K562 (cell line): ENCODE measurements at regions not wholly inside any gene's neighbourhood (a gene's known extent, or its start where the extent isn't known, plus 50 kb on each side); places are given as distances from the start of the nearest gene placed in this dataset.

Source experiments
- ATAC-seq: fragments of 200-7000 bp; cut with Tn5 transposase; 3 replicates; pipeline ENCODE4 v1.9.1; 2020; ENCODE audit warnings: moderate library complexity
- BruUV-seq: library from RNA; stranded (reverse); fragments of 400-500 nt; replicated peaks from 2 replicates; lab custom pipeline; 2021; lab: Mats Ljungman, UMichigan
- CTCF ChIA-PET: fragments of 300-600 bp; formaldehyde crosslinking; extraction: SDS; loops from one replicate; lab custom pipeline; 2021; ENCODE audit warnings: low intra/inter-chr PET ratio; lab: Yijun Ruan, JAX
- POLR2A ChIA-PET: fragments of 300-600, 350-650 bp; sonication (Branson Sonifier 250); formaldehyde crosslinking; extraction: SDS; loops from one replicate; lab custom pipeline; 2021; ENCODE audit warnings: antibody characterized with exemption, inconsistent platforms; lab: Yijun Ruan, JAX
- DNase-seq, 4 experiments: peaks; one replicate each; pipeline versions ENCODE4 v3.0.0 to v3.0.0-alpha.2; 2011 to 2018; ENCODE audit warnings: low spot score in 3 of 4, mixed read lengths in 3 of 4; ENCODE audit errors: extremely low read depth in 1 of 4
- FAIRE-seq: peaks from 2 replicates; lab custom pipeline; 2011; peaks lifted over from hg19 to GRCh38; lab: Jason Lieb, UNC
- H2AFZ ChIP-seq: 2 replicates; pipeline ENCODE4 v1.6.0; 2011; ENCODE audit warnings: low read depth, low read length, control low read depth, inconsistent platforms
- H3K27ac ChIP-seq: fragments of 200-600 bp; 3 replicates; pipeline ENCODE4 v1.8.0; 2011; ENCODE audit warnings: low read depth, mild to moderate bottlenecking, control low read depth, inconsistent platforms, low read length, moderate library complexity, mixed read lengths; ENCODE audit errors: extremely low read depth
- H3K27me3 ChIP-seq, 2 experiments: fragments of 300-600 bp in 1 of 2; 2 replicates in 1 of 2; 3 replicates in 1 of 2; pipeline versions ENCODE4 v1.6.0 to v1.8.0; 2011; ENCODE audit warnings: inconsistent platforms in 2 of 2, low read length in 2 of 2, mild to moderate bottlenecking in 1 of 2, mixed read lengths in 1 of 2, moderate library complexity in 1 of 2; ENCODE audit not compliant: control insufficient read depth in 2 of 2, insufficient read depth in 2 of 2
- H3K36me3 ChIP-seq: fragments of 300-600 bp; 3 replicates; pipeline ENCODE4 v1.8.0; 2011; ENCODE audit warnings: mild to moderate bottlenecking, low read length, inconsistent platforms; ENCODE audit not compliant: control insufficient read depth, insufficient read depth
- H3K4me1 ChIP-seq, 2 experiments: fragments of 200-600 bp in 1 of 2; replicated peaks in 1 of 2; 2 replicates in 1 of 2; 3 replicates in 1 of 2; pipeline versions ENCODE4 v1.5.1 to v1.8.0; 2011; ENCODE audit warnings: inconsistent platforms in 2 of 2, low read length in 2 of 2, mild to moderate bottlenecking in 1 of 2, mixed read lengths in 1 of 2, moderate library complexity in 1 of 2; ENCODE audit not compliant: control insufficient read depth in 2 of 2, insufficient read depth in 2 of 2
- H3K4me2 ChIP-seq: 2 replicates; pipeline ENCODE4 v1.6.1; 2011; ENCODE audit warnings: low read length, control low read depth, inconsistent platforms, mixed read lengths; ENCODE audit not compliant: insufficient read depth
- H3K4me3 ChIP-seq: fragments of 200-600 bp; sonication (generic), shearing (Covaris generic); 2 replicates; pipeline ENCODE4 v1.5.1; 2016; ENCODE audit warnings: control low read depth, inconsistent platforms
- H3K79me2 ChIP-seq: fragments of 200-600 bp; 3 replicates; pipeline ENCODE4 v1.8.0; 2011; ENCODE audit warnings: low read length, inconsistent platforms; ENCODE audit not compliant: control insufficient read depth, insufficient read depth
- H3K9ac ChIP-seq, 2 experiments: 2 replicates each; pipeline versions ENCODE4 v1.6.0 to v1.6.1; 2011; ENCODE audit warnings: low read depth in 2 of 2, low read length in 2 of 2, control low read depth in 1 of 2, inconsistent platforms in 1 of 2, mild to moderate bottlenecking in 1 of 2, mixed read lengths in 1 of 2; ENCODE audit not compliant: insufficient read depth in 1 of 2
- H3K9me1 ChIP-seq: one replicate; pipeline ENCODE4 v1.6.0; 2011; ENCODE audit warnings: inconsistent platforms, mild to moderate bottlenecking, low read length, moderate library complexity; ENCODE audit not compliant: control insufficient read depth, insufficient read depth
- H3K9me3 ChIP-seq: replicated peaks from 2 replicates; pipeline ENCODE4 v1.5.1; 2011; ENCODE audit warnings: low read depth, low read length, inconsistent platforms; ENCODE audit not compliant: control insufficient read depth, insufficient read depth
- H4K20me1 ChIP-seq: replicated peaks from 2 replicates; pipeline ENCODE4 v1.6.1; 2011; ENCODE audit warnings: low read length, inconsistent platforms, mixed read lengths; ENCODE audit not compliant: control insufficient read depth, insufficient read depth
- AFF4 ChIP-seq: sonication (generic); formaldehyde crosslinking; IDR thresholded peaks from 2 replicates; pipeline ENCODE4 v1.8.0; 2023; ENCODE audit warnings: mild to moderate bottlenecking, missing genetic modification reagents
- CEBPZ ChIP-seq: fragments of 150-350 bp; IDR thresholded peaks from 2 replicates; pipeline ENCODE4 v1.6.1; 2014; ENCODE audit warnings: low read depth, mild to moderate bottlenecking, low read length, borderline replicate concordance
- EP400 ChIP-seq: fragments of 450-650 bp; IDR thresholded peaks from 2 replicates; pipeline ENCODE4 v1.6.1; 2017; ENCODE audit warnings: antibody characterized with exemption, mild to moderate bottlenecking, moderate library complexity
- GABPA ChIP-seq: fragments of 200-800 bp; sonication (Bioruptor generic); conservative IDR thresholded peaks from 2 replicates; pipeline ENCODE4 v1.6.1; 2016; ENCODE audit warnings: low read depth, missing genetic modification characterization, missing compliant biosample characterization
- NCOA2 ChIP-seq, 2 experiments: fragments of 450-650 bp; IDR thresholded peaks; 2 replicates each; pipeline ENCODE4 v1.6.1; 2018; ENCODE audit warnings: mild to moderate bottlenecking in 2 of 2, moderate library complexity in 1 of 2; ENCODE audit not compliant: partially characterized antibody in 2 of 2
- NR1H2 ChIP-seq: sonication (generic); formaldehyde crosslinking; IDR thresholded peaks from 2 replicates; pipeline ENCODE4 v1.4.0; 2020; ENCODE audit warnings: mild to moderate bottlenecking, missing genetic modification reagents
- SIX5 ChIP-seq, 2 experiments: IDR thresholded peaks; 2 replicates each; pipeline ENCODE4 v1.6.1; 2011; ENCODE audit warnings: low read length in 2 of 2, borderline replicate concordance in 1 of 2, low read depth in 1 of 2, mild to moderate bottlenecking in 1 of 2, moderate library complexity in 1 of 2; ENCODE audit not compliant: insufficient read depth in 1 of 2
- VEZF1 ChIP-seq: fragments of 200-800 bp; sonication (Bioruptor generic); IDR thresholded peaks from 2 replicates; pipeline ENCODE4 v1.6.1; 2017; ENCODE audit warnings: missing genetic modification characterization, missing compliant biosample characterization
- XRCC4 ChIP-seq: IDR thresholded peaks from one replicate; pipeline ENCODE4 v1.6.1; 2011; ENCODE audit not compliant: insufficient read depth, insufficient read length; ENCODE audit errors: extremely low read depth
- ZBTB17 ChIP-seq: fragments of 450-650 bp; formaldehyde crosslinking; IDR thresholded peaks from 2 replicates; pipeline ENCODE4 v1.4.0; 2020; ENCODE audit warnings: mild to moderate bottlenecking
- WGBS: fragments of 100-300 bp; shearing (Covaris generic); methylation state at CpG from one replicate; pipeline ENCODE4 v1.1.6; 2016; ENCODE audit warnings: low coverage, mixed read lengths; ENCODE audit not compliant: insufficient coverage; ENCODE audit errors: missing lambda C conversion rate; 5-methylcytosine and 5-hydroxymethylcytosine counted together
- in situ Hi-C: fragments of 300-500 bp; cut with MboI; formaldehyde crosslinking; loops from 4 replicates; pipeline ENCODE4 v1.15.0; 2018; ENCODE audit warnings: inconsistent platforms, mixed read lengths
- intact Hi-C: fragments of 100-400 bp; cut with micrococcal nuclease; formaldehyde crosslinking; loops from 2 replicates; pipeline ENCODE4 v1.14.2; 2022

- ChIA-PET POLR2A (no interaction called here), CTCF (no interaction called here)
- in situ Hi-C loops (no loop called here), intact Hi-C loops (no loop called here)
- DNase-seq = no peak
- H4K20me1 ChIP-seq = no peaks in the 10 kb centered on the region
- no peak overlapping the region for H3K4me3 ChIP-seq
- no TSS peak for BruUV-seq
- no peaks in the 10 kb centered on the region for H3K4me1 ChIP-seq
- no peaks in the 10 kb centered on the region for H3K27me3 ChIP-seq
- no peak overlapping the region for H3K9ac ChIP-seq
- H3K9me3 ChIP-seq = no peaks in the 10 kb centered on the region
- H3K4me2 ChIP-seq = no peak overlapping the region
- FAIRE-seq = no peak
- 0% methylated on average over 2 of the region's 2 CpGs for WGBS
- H3K27ac ChIP-seq = no peak overlapping the region
- TF ChIP-seq VEZF1 = no peak
- TF ChIP-seq CEBPZ = no peak
- no peak for TF ChIP-seq NCOA2 (IDR thresholded peaks at IDR 0.05; ENCODE audit: partially characterized antibody in 2 of 2)
- TF ChIP-seq AFF4 (CRISPR knock-in tag) = no peak
- TF ChIP-seq NR1H2 (CRISPR knock-in tag) = no peak
- TF ChIP-seq SIX5 (IDR thresholded peaks at IDR 0.05; ENCODE audit: borderline replicate concordance in 1 of 2, insufficient read depth in 1 of 2, low read depth in 1 of 2, low read length in 2 of 2) = no peak
- no peak for TF ChIP-seq ZBTB17 (CRISPR knock-in tag)
- no peak for TF ChIP-seq XRCC4
- no peak for TF ChIP-seq EP400
- TF ChIP-seq GABPA (tag) = no peak
- TF ChIP-seq, all 486 proteins: peak for 0
- no peak for ATAC-seq
- Histone ChIP-seq H3K36me3 (no peaks in the 10 kb centered on the region), H2AFZ (no peak overlapping the region), H3K9me1 (no peaks in the 10 kb centered on the region), H3K79me2 (no peaks in the 10 kb centered on the region)
Measured at GRCh38 chr5:161757223-161757622, 71.7 kb downstream of the GABRA6 start.
